Kidney (tissue), 13 donors: ENCODE measurements at regions not wholly inside any gene's neighbourhood (a gene's known extent, or its start where the extent isn't known, plus 50 kb on each side); places are given as distances from the start of the nearest gene placed in this dataset.

Experiments
- DNase-seq, 5 donors: peaks; one replicate each; pipeline ENCODE4 v3.0.0-alpha.2; 2013 to 2020
- FAIRE-seq: peaks from 2 replicates; lab custom pipeline; 2012; peaks lifted over from hg19 to GRCh38; lab: Jason Lieb, UNC
- H3K27ac ChIP-seq, 2 donors: one replicate each; pipeline ENCODE4 v1.7.0; 2013; ENCODE audit warnings: low read depth in 2 of 2, low read length in 2 of 2, inconsistent platforms in 1 of 2
- H3K27me3 ChIP-seq: one replicate; pipeline ENCODE4 v1.7.1; 2013; ENCODE audit warnings: low read length, inconsistent platforms; ENCODE audit not compliant: control insufficient read depth, insufficient read depth
- H3K36me3 ChIP-seq, 3 donors: one replicate each; pipeline versions ENCODE4 v1.7.0 to v1.7.1; 2013; ENCODE audit warnings: low read length in 3 of 3, control low read depth in 1 of 3, inconsistent platforms in 1 of 3; ENCODE audit not compliant: insufficient read depth in 3 of 3, control insufficient read depth in 2 of 3
- H3K4me1 ChIP-seq, 3 donors: one replicate each; pipeline versions ENCODE4 v1.7.0 to v1.7.1; 2013; ENCODE audit warnings: low read length in 3 of 3, inconsistent platforms in 1 of 3, low read depth in 1 of 3; ENCODE audit not compliant: control insufficient read depth in 2 of 3, insufficient read depth in 2 of 3
- H3K4me3 ChIP-seq, 3 donors: one replicate each; pipeline versions ENCODE4 v1.7.0 to v1.8.1; 2013; ENCODE audit warnings: low read length in 3 of 3, control low read depth in 1 of 3, inconsistent platforms in 1 of 3
- H3K9ac ChIP-seq, 3 donors: one replicate each; pipeline versions ENCODE4 v1.7.0 to v1.7.1; 2013; ENCODE audit warnings: low read length in 3 of 3, control low read depth in 1 of 3, inconsistent platforms in 1 of 3
- H3K9me3 ChIP-seq, 3 donors: one replicate each; pipeline versions ENCODE4 v1.7.0 to v1.7.1; 2013; ENCODE audit warnings: low read length in 3 of 3, control low read depth in 1 of 3, inconsistent platforms in 1 of 3; ENCODE audit not compliant: control insufficient read depth in 2 of 3, insufficient read depth in 1 of 3
- intact Hi-C: fragments of 100-400 bp; cut with DNase I; formaldehyde crosslinking; loops from one replicate; pipeline ENCODE4 v1.11.1; 2022
- TF ChIP-seq, protein P1 (sequence below): IDR thresholded peaks from 3 replicates; pipeline ENCODE4 v1.5.1; 2012; ENCODE audit warnings: mild to moderate bottlenecking, moderate library complexity, borderline replicate concordance; ENCODE audit not compliant: insufficient read depth; ENCODE audit errors: extremely low read depth
- donor health status: control.
- donor health status: control.
- donor health status: control.
- donor health status: control.
- donor health status: control.
- donor health status: DM: yes; HTN: yes; CAD: no.
- donor health status: Normal renal cell carcinoma (clear cell type).

DNA sequence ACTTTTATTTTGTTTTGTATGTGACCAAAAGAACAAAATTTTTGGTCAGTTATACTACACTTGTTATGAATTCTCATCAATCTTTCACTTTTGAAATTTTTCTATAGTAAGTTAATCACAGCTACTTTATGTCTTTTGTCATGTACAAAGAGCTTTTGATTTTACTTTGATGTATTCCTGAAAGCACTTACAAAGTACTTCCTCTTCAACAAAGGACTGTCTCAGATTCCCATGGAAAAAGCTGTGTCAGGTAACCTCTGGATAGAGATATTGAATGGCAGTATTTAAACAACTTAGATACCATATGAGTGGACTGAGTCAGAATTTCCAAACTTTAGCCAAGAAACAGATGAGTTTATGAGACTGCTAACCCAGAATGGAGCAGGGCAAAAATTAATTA lies 689.3 kb upstream of the ATXN8OS start:
- no peak for DNase-seq
- Histone ChIP-seq H3K4me1 (no peaks in the 10 kb centered on the region), H3K4me3 (no peak overlapping the region), H3K27me3 (no peaks in the 10 kb centered on the region), H3K9me3 (no peaks in the 10 kb centered on the region), H3K27ac (no peak overlapping the region), H3K36me3 (no peaks in the 10 kb centered on the region), H3K9ac (no peak overlapping the region)
- FAIRE-seq = no peak
- TF ChIP-seq, protein P1, sequence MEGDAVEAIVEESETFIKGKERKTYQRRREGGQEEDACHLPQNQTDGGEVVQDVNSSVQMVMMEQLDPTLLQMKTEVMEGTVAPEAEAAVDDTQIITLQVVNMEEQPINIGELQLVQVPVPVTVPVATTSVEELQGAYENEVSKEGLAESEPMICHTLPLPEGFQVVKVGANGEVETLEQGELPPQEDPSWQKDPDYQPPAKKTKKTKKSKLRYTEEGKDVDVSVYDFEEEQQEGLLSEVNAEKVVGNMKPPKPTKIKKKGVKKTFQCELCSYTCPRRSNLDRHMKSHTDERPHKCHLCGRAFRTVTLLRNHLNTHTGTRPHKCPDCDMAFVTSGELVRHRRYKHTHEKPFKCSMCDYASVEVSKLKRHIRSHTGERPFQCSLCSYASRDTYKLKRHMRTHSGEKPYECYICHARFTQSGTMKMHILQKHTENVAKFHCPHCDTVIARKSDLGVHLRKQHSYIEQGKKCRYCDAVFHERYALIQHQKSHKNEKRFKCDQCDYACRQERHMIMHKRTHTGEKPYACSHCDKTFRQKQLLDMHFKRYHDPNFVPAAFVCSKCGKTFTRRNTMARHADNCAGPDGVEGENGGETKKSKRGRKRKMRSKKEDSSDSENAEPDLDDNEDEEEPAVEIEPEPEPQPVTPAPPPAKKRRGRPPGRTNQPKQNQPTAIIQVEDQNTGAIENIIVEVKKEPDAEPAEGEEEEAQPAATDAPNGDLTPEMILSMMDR = no peak
- intact Hi-C loops = no loop called here

DNA sequence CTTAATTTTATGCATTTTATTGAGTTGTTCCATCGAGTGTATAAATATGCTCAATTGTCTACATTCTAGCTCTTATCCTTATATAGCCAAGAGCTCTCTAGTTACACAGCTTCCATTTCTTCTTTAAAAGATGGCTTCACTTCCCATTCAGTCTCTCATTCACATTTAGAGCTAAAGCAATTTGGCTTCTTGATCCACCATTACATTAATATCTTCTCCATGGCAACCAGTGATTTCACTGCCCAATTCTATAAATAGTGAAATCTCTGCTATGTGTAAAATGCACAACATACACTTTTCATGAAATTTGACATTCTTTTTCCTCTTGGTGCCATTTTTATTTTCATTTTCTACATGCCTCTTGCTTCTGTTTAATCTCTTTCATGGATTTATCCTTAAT lies 696.9 kb upstream of the ATXN8OS start:
- intact Hi-C loops = no loop called here
- Histone ChIP-seq H3K9me3 (no peaks in the 10 kb centered on the region), H3K4me1 (no peaks in the 10 kb centered on the region), H3K27ac (no peak overlapping the region), H3K27me3 (no peaks in the 10 kb centered on the region), H3K36me3 (no peaks in the 10 kb centered on the region), H3K4me3 (no peak overlapping the region), H3K9ac (no peak overlapping the region)
- no peak for DNase-seq
- FAIRE-seq = no peak
- TF ChIP-seq, protein P1 = no peak

DNA sequence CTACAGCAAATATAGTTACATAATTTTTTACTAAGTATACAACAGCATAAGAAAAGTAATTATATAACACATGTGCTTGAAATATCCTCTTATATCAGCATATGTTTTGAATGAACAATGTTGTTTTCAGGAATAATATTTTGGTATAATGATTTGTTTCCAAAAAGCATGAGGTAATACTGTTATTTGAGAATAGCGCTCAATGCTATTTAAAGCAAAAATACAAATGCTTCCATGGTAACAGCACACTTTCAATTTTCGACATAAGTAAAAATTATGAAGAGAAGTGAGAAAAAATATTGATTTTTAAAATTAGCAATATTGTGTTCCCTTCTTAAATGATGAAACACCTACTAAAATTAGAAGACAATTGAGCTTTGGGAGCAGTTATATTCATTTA lies 715.9 kb upstream of the ATXN8OS start:
- no peak overlapping the region for H3K9ac ChIP-seq

More for the DNA sequence above, 715.9 kb upstream of the ATXN8OS start:
- Histone ChIP-seq H3K27ac (no peak overlapping the region), H3K4me3 (no peak overlapping the region), H3K36me3 (no peaks in the 10 kb centered on the region), H3K27me3 (no peaks in the 10 kb centered on the region), H3K9me3 (no peaks in the 10 kb centered on the region), H3K4me1 (no peaks in the 10 kb centered on the region)
- FAIRE-seq = no peak
- DNase-seq = no peak
- TF ChIP-seq, protein P1 = no peak
- intact Hi-C loops = no loop called here
